ENCODE measurements at regions not wholly inside any gene's neighbourhood (a gene's known extent, or its start where the extent isn't known, plus 50 kb on each side); places are given as distances from the start of the nearest gene placed in this dataset.

GRCh38 chr18:41576643-41577042 lies 378.4 kb upstream of the PIK3C3 start:
- BruUV-seq (replicated peaks): no TSS peak

GRCh38 chr18:41569867-41570266 lies 385.2 kb upstream of the PIK3C3 start:
- Histone ChIP-seq H3K4me2 (ENCODE audit: low read length) (no peak overlapping the region), H3K4me3 (ENCODE audit: low read depth, low read length, poor library complexity, severe bottlenecking) (no peak overlapping the region), H4K20me1 (ENCODE audit: insufficient read depth, low read length) (no peaks in the 10 kb centered on the region), H3K27ac (ENCODE audit: low read depth, low read length, poor library complexity, severe bottlenecking) (no peak overlapping the region), H3K36me3 (ENCODE audit: insufficient read depth, low read length) (no peaks in the 10 kb centered on the region), H3K79me2 (ENCODE audit: insufficient read depth, low read depth, low read length) (no peaks in the 10 kb centered on the region), H3K9me3 (ENCODE audit: low read length) (no peaks in the 10 kb centered on the region), H3K4me1 (ENCODE audit: insufficient read depth, low read length, poor library complexity, severe bottlenecking) (no peaks in the 10 kb centered on the region), H3K9me2 (ENCODE audit: insufficient read depth, low read length) (no peaks in the 10 kb centered on the region), H2AFZ (ENCODE audit: low read length) (no peak overlapping the region)
- POLR2A ChIA-PET: no interaction called here
- CTCF ChIA-PET (ENCODE audit: unreplicated experiment): no interaction called here
- BruUV-seq (replicated peaks): no TSS peak
- DNase-seq (ENCODE audit: low spot score): no peak
- intact Hi-C loops (cut with micrococcal nuclease; ENCODE audit: unreplicated experiment): no loop called here
- TF ChIP-seq EZH2phosphoT487 (IDR thresholded peaks at IDR 0.05; ENCODE audit: borderline replicate concordance, low read depth, low read length) (no peak), CTCF (conservative IDR thresholded peaks at IDR 0.05; ENCODE audit: low read length) (no peak)

More at GRCh38 chr18:41576643-41577042, 378.4 kb upstream of the PIK3C3 start:
- H3K27ac ChIP-seq (ENCODE audit: low read depth, low read length, poor library complexity, severe bottlenecking): no peak overlapping the region
- no peak overlapping the region for H3K4me2 ChIP-seq (ENCODE audit: low read length)
- H3K4me3 ChIP-seq (ENCODE audit: low read depth, low read length, poor library complexity, severe bottlenecking): no peak overlapping the region
- no peak for TF ChIP-seq EZH2phosphoT487 (IDR thresholded peaks at IDR 0.05; ENCODE audit: borderline replicate concordance, low read depth, low read length)
- TF ChIP-seq CTCF (conservative IDR thresholded peaks at IDR 0.05; ENCODE audit: low read length): no peak
- no peaks in the 10 kb centered on the region for H3K9me3 ChIP-seq (ENCODE audit: low read length)
- intact Hi-C loops (cut with micrococcal nuclease; ENCODE audit: unreplicated experiment): no loop called here
- no peaks in the 10 kb centered on the region for H3K36me3 ChIP-seq (ENCODE audit: insufficient read depth, low read length)
- POLR2A ChIA-PET: no interaction called here
- no peak for DNase-seq (ENCODE audit: low spot score)
- H3K9me2 ChIP-seq (ENCODE audit: insufficient read depth, low read length): no peaks in the 10 kb centered on the region
- no peak overlapping the region for H2AFZ ChIP-seq (ENCODE audit: low read length)
- no peaks in the 10 kb centered on the region for H4K20me1 ChIP-seq (ENCODE audit: insufficient read depth, low read length)
- H3K4me1 ChIP-seq (ENCODE audit: insufficient read depth, low read length, poor library complexity, severe bottlenecking): no peaks in the 10 kb centered on the region
- CTCF ChIA-PET (ENCODE audit: unreplicated experiment): no interaction called here
- no peaks in the 10 kb centered on the region for H3K79me2 ChIP-seq (ENCODE audit: insufficient read depth, low read depth, low read length)

GRCh38 chr18:41561961-41562360 lies 393.1 kb upstream of the PIK3C3 start:
- no peaks in the 10 kb centered on the region for H3K4me1 ChIP-seq (ENCODE audit: insufficient read depth, low read length, poor library complexity, severe bottlenecking)
- no peak overlapping the region for H2AFZ ChIP-seq (ENCODE audit: low read length)
- H3K9me3 ChIP-seq (ENCODE audit: low read length): no peaks in the 10 kb centered on the region
- H3K4me3 ChIP-seq (ENCODE audit: low read depth, low read length, poor library complexity, severe bottlenecking): no peak overlapping the region
- POLR2A ChIA-PET: interaction anchor here (0.6 kb wide), 1 partner anchor 188 kb away, joined by 3 read pairs; no protein-coding TSS in a partner anchor
- no peaks in the 10 kb centered on the region for H3K9me2 ChIP-seq (ENCODE audit: insufficient read depth, low read length)
- DNase-seq (ENCODE audit: low spot score): no peak
- H3K79me2 ChIP-seq (ENCODE audit: insufficient read depth, low read depth, low read length): no peaks in the 10 kb centered on the region
- H3K36me3 ChIP-seq (ENCODE audit: insufficient read depth, low read length): no peaks in the 10 kb centered on the region
- no peak overlapping the region for H3K27ac ChIP-seq (ENCODE audit: low read depth, low read length, poor library complexity, severe bottlenecking)
- TF ChIP-seq CTCF (conservative IDR thresholded peaks at IDR 0.05; ENCODE audit: low read length) (no peak), EZH2phosphoT487 (IDR thresholded peaks at IDR 0.05; ENCODE audit: borderline replicate concordance, low read depth, low read length) (no peak)
- CTCF ChIA-PET (ENCODE audit: unreplicated experiment): no interaction called here
- no peak overlapping the region for H3K4me2 ChIP-seq (ENCODE audit: low read length)
- no peaks in the 10 kb centered on the region for H4K20me1 ChIP-seq (ENCODE audit: insufficient read depth, low read length)
- no TSS peak for BruUV-seq (replicated peaks)
- intact Hi-C loops (cut with micrococcal nuclease; ENCODE audit: unreplicated experiment): no loop called here
